A549 (cell line): ENCODE measurements at regions not wholly inside any gene's neighbourhood (a gene's known extent, or its start where the extent isn't known, plus 50 kb on each side); places are given as distances from the start of the nearest gene placed in this dataset.

Source experiments
- CEBPB ChIP-seq, 2 experiments: fragments of >200 bp in 1 of 2; sonication (Bioruptor Twin) in 1 of 2; formaldehyde crosslinking in 1 of 2; IDR thresholded peaks; 2 replicates each; pipeline ENCODE4 v1.6.1; 2012 to 2016
- HEYL ChIP-seq: fragments of 250-450 bp; sonication (Bioruptor Pico); IDR thresholded peaks from 2 replicates; pipeline ENCODE4 v1.8.0; 2021; ENCODE audit warnings: mild to moderate bottlenecking, moderate library complexity
- KDM1A ChIP-seq: fragments of 200-600 bp; sonication (generic); IDR thresholded peaks from 2 replicates; pipeline ENCODE4 v1.6.1; 2016; ENCODE audit warnings: low read depth, mild to moderate bottlenecking
- PHF8 ChIP-seq: fragments of 200-600 bp; sonication (generic); IDR thresholded peaks from 2 replicates; pipeline ENCODE4 v1.6.1; 2016; ENCODE audit warnings: low read depth, mild to moderate bottlenecking, antibody characterized with exemption, moderate library complexity, borderline replicate concordance
- POLR2A ChIP-seq: IDR thresholded peaks from 2 replicates; pipeline ENCODE4 v1.6.1; 2012; ENCODE audit warnings: mild to moderate bottlenecking, low read length
- RCOR1 ChIP-seq: fragments of 150-350 bp; IDR thresholded peaks from 2 replicates; pipeline ENCODE4 v1.6.1; 2014; ENCODE audit warnings: antibody characterized with exemption, low read length, low read depth
- RFX5 ChIP-seq: fragments of 450-650 bp; IDR thresholded peaks from 2 replicates; pipeline ENCODE4 v1.7.1; 2014; ENCODE audit warnings: antibody characterized with exemption, mild to moderate bottlenecking, moderate library complexity
- SMC3 ChIP-seq: fragments of >200 bp; sonication (Bioruptor Twin); formaldehyde crosslinking; IDR thresholded peaks from 3 replicates; pipeline ENCODE4 v1.6.1; 2018; ENCODE audit warnings: inconsistent platforms
- TF ChIP-seq, protein P1 (sequence below): fragments of >200 bp; sonication (Bioruptor Twin); formaldehyde crosslinking; IDR thresholded peaks from 3 replicates; pipeline ENCODE4 v1.5.1; 2016

DNA sequence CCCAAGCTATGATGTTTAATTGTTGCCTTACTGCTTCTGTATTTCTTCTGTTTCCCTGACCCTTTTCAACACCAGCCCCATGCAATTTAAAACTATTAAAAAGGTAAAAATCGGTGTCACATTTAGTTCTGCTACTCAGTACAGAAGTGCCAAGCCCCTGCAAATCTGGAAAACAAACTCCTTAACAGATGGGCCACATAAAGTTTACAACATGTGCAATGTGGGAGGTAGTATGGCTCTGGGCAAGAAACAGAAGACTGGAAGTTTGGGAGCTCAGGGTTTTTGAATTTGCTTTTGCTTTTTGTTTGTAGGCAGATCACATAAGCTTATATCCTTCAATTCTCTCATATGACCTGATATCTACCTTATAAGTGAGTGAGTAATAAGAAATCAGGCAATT lies 404.0 kb upstream of the ATP2B1 start:
- TF ChIP-seq, protein P1, sequence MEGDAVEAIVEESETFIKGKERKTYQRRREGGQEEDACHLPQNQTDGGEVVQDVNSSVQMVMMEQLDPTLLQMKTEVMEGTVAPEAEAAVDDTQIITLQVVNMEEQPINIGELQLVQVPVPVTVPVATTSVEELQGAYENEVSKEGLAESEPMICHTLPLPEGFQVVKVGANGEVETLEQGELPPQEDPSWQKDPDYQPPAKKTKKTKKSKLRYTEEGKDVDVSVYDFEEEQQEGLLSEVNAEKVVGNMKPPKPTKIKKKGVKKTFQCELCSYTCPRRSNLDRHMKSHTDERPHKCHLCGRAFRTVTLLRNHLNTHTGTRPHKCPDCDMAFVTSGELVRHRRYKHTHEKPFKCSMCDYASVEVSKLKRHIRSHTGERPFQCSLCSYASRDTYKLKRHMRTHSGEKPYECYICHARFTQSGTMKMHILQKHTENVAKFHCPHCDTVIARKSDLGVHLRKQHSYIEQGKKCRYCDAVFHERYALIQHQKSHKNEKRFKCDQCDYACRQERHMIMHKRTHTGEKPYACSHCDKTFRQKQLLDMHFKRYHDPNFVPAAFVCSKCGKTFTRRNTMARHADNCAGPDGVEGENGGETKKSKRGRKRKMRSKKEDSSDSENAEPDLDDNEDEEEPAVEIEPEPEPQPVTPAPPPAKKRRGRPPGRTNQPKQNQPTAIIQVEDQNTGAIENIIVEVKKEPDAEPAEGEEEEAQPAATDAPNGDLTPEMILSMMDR, result no peak
- TF ChIP-seq POLR2A (no peak), RCOR1 (no peak), CEBPB (IDR thresholded peaks at IDR 0.05) (no peak), PHF8 (no peak), RFX5 (no peak), KDM1A (no peak), HEYL (no peak), SMC3 (no peak)
